ENCODE measurements at regions not wholly inside any gene's neighbourhood (a gene's known extent, or its start where the extent isn't known, plus 50 kb on each side); places are given as distances from the start of the nearest gene placed in this dataset.

- TF ChIP-seq CTCF (IDR thresholded peaks at IDR 0.05; ENCODE audit: low read length) (no peak), EZH2 (IDR thresholded peaks at IDR 0.05; ENCODE audit: borderline replicate concordance, low read length) (no peak)
These were observed 462.0 kb upstream of the MGMT start for GRCh38 chr10:129005080-129005479.
